GM23338 (cell line): ENCODE measurements at regions not wholly inside any gene's neighbourhood (a gene's known extent, or its start where the extent isn't known, plus 50 kb on each side); places are given as distances from the start of the nearest gene placed in this dataset.

Experiments used
- ATAC-seq: fragments of 200-7000 bp; cut with Tn5 transposase; 3 replicates; pipeline ENCODE4 v1.9.1; 2020
- DNase-seq: peaks from one replicate; pipeline ENCODE4 v3.0.0-alpha.2; 2015; ENCODE audit warnings: low spot score
- H2AFZ ChIP-seq: fragments of 200-600 bp; sonication (generic); 2 replicates; pipeline ENCODE4 v1.8.0; 2016; ENCODE audit warnings: antibody characterized with exemption, mild to moderate bottlenecking, moderate library complexity
- H3F3A ChIP-seq: fragments of 200-600 bp; sonication (generic); replicated peaks from 2 replicates; pipeline ENCODE4 v1.8.0; 2017; ENCODE audit warnings: antibody characterized with exemption, mixed run types, low read depth
- H3K27ac ChIP-seq: fragments of 200-600 bp; sonication (generic); 2 replicates; pipeline ENCODE4 v1.6.1; 2016; ENCODE audit warnings: low read depth
- H3K27me3 ChIP-seq: fragments of 200-600 bp; sonication (generic); 2 replicates; pipeline ENCODE4 v1.8.0; 2016; ENCODE audit warnings: mild to moderate bottlenecking, mixed run types, moderate library complexity; ENCODE audit not compliant: insufficient read depth
- H3K36me3 ChIP-seq: fragments of 200-600 bp; sonication (generic); 2 replicates; pipeline ENCODE4 v1.8.0; 2016; ENCODE audit warnings: mild to moderate bottlenecking; ENCODE audit not compliant: insufficient read depth
- H3K4me1 ChIP-seq: fragments of 200-600 bp; sonication (generic); 2 replicates; pipeline ENCODE4 v1.8.0; 2016; ENCODE audit warnings: mild to moderate bottlenecking, moderate library complexity; ENCODE audit not compliant: insufficient read depth
- H3K4me2 ChIP-seq: fragments of 200-600 bp; sonication (generic); 2 replicates; pipeline ENCODE4 v1.7.1; 2017; ENCODE audit warnings: mixed run types
- H3K4me3 ChIP-seq: fragments of 200-600 bp; sonication (generic); 2 replicates; pipeline ENCODE4 v1.6.1; 2016; ENCODE audit warnings: mixed run types
- H3K79me2 ChIP-seq: fragments of 200-600 bp; sonication (generic); replicated peaks from 2 replicates; pipeline ENCODE4 v1.8.0; 2017; ENCODE audit warnings: mild to moderate bottlenecking; ENCODE audit not compliant: insufficient read depth
- H3K9me2 ChIP-seq: fragments of 200-600 bp; sonication (generic); 2 replicates; pipeline ENCODE4 v1.8.0; 2017; ENCODE audit not compliant: insufficient read depth
- H4K20me1 ChIP-seq: fragments of 200-600 bp; sonication (generic); replicated peaks from 2 replicates; pipeline ENCODE4 v1.8.0; 2017; ENCODE audit warnings: mild to moderate bottlenecking; ENCODE audit not compliant: insufficient read depth
- H3K27ac Mint-ChIP-seq: 2 replicates; pipeline ENCODE4 v1.8.0; 2020; ENCODE audit warnings: inconsistent platforms, mild to moderate bottlenecking, moderate library complexity, mixed read lengths
- H3K27me3 Mint-ChIP-seq: 3 replicates; pipeline ENCODE4 v1.8.0; 2022; ENCODE audit warnings: low read depth, mild to moderate bottlenecking, moderate library complexity, mixed read lengths, inconsistent platforms; ENCODE audit not compliant: insufficient read depth, poor library complexity
- H3K36me3 Mint-ChIP-seq: 3 replicates; pipeline ENCODE4 v1.8.0; 2021; ENCODE audit warnings: low read depth, mild to moderate bottlenecking, inconsistent platforms, moderate library complexity, mixed read lengths
- H3K4me1 Mint-ChIP-seq: 3 replicates; pipeline ENCODE4 v1.8.0; 2020; ENCODE audit warnings: mild to moderate bottlenecking, inconsistent platforms, mixed read lengths
- H3K4me3 Mint-ChIP-seq: 3 replicates; pipeline ENCODE4 v1.8.0; 2021; ENCODE audit warnings: moderate library complexity, mild to moderate bottlenecking, inconsistent platforms, mixed read lengths
- H3K9me3 Mint-ChIP-seq: 3 replicates; pipeline ENCODE4 v1.8.0; 2020; ENCODE audit warnings: moderate library complexity, mild to moderate bottlenecking, inconsistent platforms, mixed read lengths
- CREB1 ChIP-seq: fragments of 250-450 bp; sonication (Bioruptor Pico); IDR thresholded peaks from 2 replicates; pipeline ENCODE4 v1.5.0; 2020; ENCODE audit warnings: low read depth, mild to moderate bottlenecking, moderate library complexity
- CTCF ChIP-seq, 2 experiments: fragments of 200-600 bp in 1 of 2; sonication (generic) in 1 of 2; conservative IDR thresholded peaks; 2 replicates each; pipeline versions ENCODE4 v1.5.1 to v1.6.1; 2016 to 2017; ENCODE audit warnings: antibody characterized with exemption in 2 of 2, low read depth in 2 of 2, mild to moderate bottlenecking in 2 of 2, moderate library complexity in 1 of 2
- EZH2phosphoT487 ChIP-seq: fragments of 200-600 bp; sonication (generic); IDR thresholded peaks from one replicate; pipeline ENCODE4 v1.8.1; 2018; ENCODE audit warnings: antibody characterized with exemption; ENCODE audit not compliant: unreplicated experiment
- JUNB ChIP-seq: IDR thresholded peaks from one replicate; pipeline ENCODE4 v1.6.1; 2016; ENCODE audit warnings: antibody characterized with exemption; ENCODE audit not compliant: unreplicated experiment
- POLR2AphosphoS5 ChIP-seq: IDR thresholded peaks from 2 replicates; pipeline ENCODE4 v1.6.1; 2016; ENCODE audit warnings: antibody characterized with exemption, low read depth
- REST ChIP-seq: IDR thresholded peaks from one replicate; pipeline ENCODE4 v1.6.1; 2018; ENCODE audit warnings: antibody characterized with exemption; ENCODE audit not compliant: unreplicated experiment
- ZNF114 ChIP-seq: fragments of 250-450 bp; sonication (Bioruptor Pico); IDR thresholded peaks from 2 replicates; pipeline ENCODE4 v1.5.0; 2020; ENCODE audit warnings: mild to moderate bottlenecking, moderate library complexity
- ZNF462 ChIP-seq: fragments of 250-450 bp; sonication (Bioruptor Pico); IDR thresholded peaks from 2 replicates; pipeline ENCODE4 v1.5.0; 2020; ENCODE audit warnings: mild to moderate bottlenecking, moderate library complexity

- H3K4me3 ChIP-seq, result no peak overlapping the region
- peaks cover 19% of the 10 kb centered on the region for H3K4me1 ChIP-seq
- peaks cover 27% of the 10 kb centered on the region for H3K9me3 Mint-ChIP-seq
- H3K27ac Mint-ChIP-seq, result no peak overlapping the region
- H3K36me3 Mint-ChIP-seq, result peaks cover 29% of the 10 kb centered on the region; the same call in 2 of the 3 replicates
- H3K36me3 ChIP-seq, result peaks cover 22% of the 10 kb centered on the region; the same call in 1 of the 2 replicates
- no peaks in the 10 kb centered on the region for H3K27me3 ChIP-seq
- peak overlapping the region; percentile 74; the same call in 1 of the 2 replicates for H3K27ac ChIP-seq
- no peak for TF ChIP-seq CTCF (conservative IDR thresholded peaks at IDR 0.05; ENCODE audit: low read depth in 2 of 2)
- no peak for TF ChIP-seq REST
- no peak for TF ChIP-seq EZH2phosphoT487
- DNase-seq, result no peak
- H3K27me3 Mint-ChIP-seq, result peaks cover 5% of the 10 kb centered on the region
- H3K4me1 Mint-ChIP-seq, result peaks cover 13% of the 10 kb centered on the region
- H2AFZ ChIP-seq, result no peak overlapping the region
- no peak for ATAC-seq
- H3K4me3 Mint-ChIP-seq, result no peak overlapping the region
- H4K20me1 ChIP-seq, result no peaks in the 10 kb centered on the region
- H3K79me2 ChIP-seq, result no peaks in the 10 kb centered on the region
- H3K4me2 ChIP-seq, result no peak overlapping the region
- H3F3A ChIP-seq, result no peaks in the 10 kb centered on the region
- H3K9me2 ChIP-seq, result peaks cover 12% of the 10 kb centered on the region; the same call in 1 of the 2 replicates
Measured at GRCh38 chr2:62372824-62373223, 133.2 kb downstream of the TMEM17 start.

- no peak overlapping the region for H3K4me2 ChIP-seq
- H3K27me3 ChIP-seq, result no peaks in the 10 kb centered on the region
- no peak overlapping the region for H3K4me3 Mint-ChIP-seq
- H2AFZ ChIP-seq, result peak overlapping the region; percentile 63; the same call in 1 of the 2 replicates
- H3F3A ChIP-seq, result no peaks in the 10 kb centered on the region
- H3K79me2 ChIP-seq, result no peaks in the 10 kb centered on the region
- peaks cover 25% of the 10 kb centered on the region for H3K9me3 Mint-ChIP-seq
- peaks cover 5% of the 10 kb centered on the region; the same call in 1 of the 2 replicates for H3K9me2 ChIP-seq
- no peak for DNase-seq
- peaks cover 22% of the 10 kb centered on the region; the same call in 1 of the 2 replicates for H3K36me3 ChIP-seq
- peaks cover 26% of the 10 kb centered on the region; the same call in 2 of the 3 replicates for H3K36me3 Mint-ChIP-seq
- no peak for ATAC-seq
- H3K27me3 Mint-ChIP-seq, result peaks cover 8% of the 10 kb centered on the region
- H4K20me1 ChIP-seq, result no peaks in the 10 kb centered on the region
- H3K27ac ChIP-seq, result no peak overlapping the region
- peaks cover 20% of the 10 kb centered on the region for H3K4me1 Mint-ChIP-seq
- no peak overlapping the region for H3K4me3 ChIP-seq
- H3K4me1 ChIP-seq, result peaks cover 17% of the 10 kb centered on the region
- no peak overlapping the region for H3K27ac Mint-ChIP-seq
- TF ChIP-seq CREB1 (CRISPR knock-in tag) (no peak), ZNF114 (CRISPR knock-in tag) (no peak), JUNB (no peak), ZNF462 (no peak), POLR2AphosphoS5 (no peak)
Measured at GRCh38 chr2:62370321-62371250, 135.4 kb downstream of the TMEM17 start.
